NCI-H1092 (cell line): ENCODE measurements at regions not wholly inside any gene's neighbourhood (a gene's known extent, or its start where the extent isn't known, plus 50 kb on each side); places are given as distances from the start of the nearest gene placed in this dataset.

Experiments used
- DNase-seq: peaks from one replicate; lab custom pipeline; 2025; lab: John Stamatoyannopoulos, UW

DNA sequence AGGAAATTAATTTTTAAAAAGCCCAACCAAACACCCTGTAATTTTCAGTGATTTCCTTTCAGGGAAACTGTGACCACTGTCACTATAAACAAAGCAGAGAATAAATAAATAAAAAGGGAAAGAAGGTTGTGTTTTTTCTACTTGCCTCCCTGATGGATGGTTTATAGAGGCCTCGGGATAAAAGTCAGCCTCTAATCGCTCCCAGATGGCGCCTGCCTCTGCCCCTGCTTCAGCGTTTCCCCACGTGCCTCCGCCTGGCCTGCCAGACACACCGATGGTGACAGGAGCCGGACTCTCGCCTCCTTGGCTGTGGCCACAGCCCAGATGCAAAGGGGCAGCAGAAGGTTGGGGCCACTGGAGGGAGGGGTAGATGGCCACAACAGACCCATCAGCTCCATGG is 327.7 kb downstream of the CDC5L start:
- no peak for DNase-seq

DNA sequence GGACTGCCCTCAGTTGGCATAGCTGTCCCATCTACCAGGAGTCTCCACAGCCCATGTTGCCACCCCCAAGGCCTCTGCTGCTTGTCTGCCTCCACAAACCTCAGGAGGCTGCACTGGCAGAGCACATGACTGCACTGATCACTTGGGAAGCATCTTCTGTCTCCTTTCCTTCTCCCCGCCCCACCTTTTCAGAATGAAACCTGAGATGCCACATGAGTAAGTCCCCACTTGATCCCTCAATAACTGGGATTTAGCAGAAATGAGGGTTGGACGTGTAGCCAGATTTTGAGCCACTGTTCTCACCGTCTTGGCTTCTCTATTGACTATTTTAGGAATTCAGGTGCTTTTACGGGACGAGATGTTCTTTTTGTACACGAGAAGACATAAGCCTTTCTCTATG is 328.4 kb downstream of the CDC5L start:
- DNase-seq: no peak

DNA sequence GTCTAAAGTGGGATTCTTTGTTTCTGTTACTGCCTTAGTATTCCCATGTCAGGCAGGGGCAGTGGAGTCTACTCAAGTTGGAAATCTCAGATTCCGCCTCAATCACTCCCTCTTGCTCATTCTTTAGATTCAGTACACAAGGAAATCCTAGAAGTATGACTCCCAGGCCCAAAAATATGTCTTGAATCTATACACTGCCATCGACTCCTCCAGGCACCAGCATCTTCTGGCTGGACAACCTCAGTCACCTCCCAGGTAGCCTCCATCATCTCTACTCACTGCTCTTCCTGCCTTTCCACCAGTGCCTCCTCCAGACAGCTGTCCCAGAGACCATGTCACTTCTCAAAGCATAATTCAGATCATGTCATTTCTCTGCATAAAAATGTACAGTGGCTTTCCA is 329.9 kb downstream of the CDC5L start:
- DNase-seq: no peak

DNA sequence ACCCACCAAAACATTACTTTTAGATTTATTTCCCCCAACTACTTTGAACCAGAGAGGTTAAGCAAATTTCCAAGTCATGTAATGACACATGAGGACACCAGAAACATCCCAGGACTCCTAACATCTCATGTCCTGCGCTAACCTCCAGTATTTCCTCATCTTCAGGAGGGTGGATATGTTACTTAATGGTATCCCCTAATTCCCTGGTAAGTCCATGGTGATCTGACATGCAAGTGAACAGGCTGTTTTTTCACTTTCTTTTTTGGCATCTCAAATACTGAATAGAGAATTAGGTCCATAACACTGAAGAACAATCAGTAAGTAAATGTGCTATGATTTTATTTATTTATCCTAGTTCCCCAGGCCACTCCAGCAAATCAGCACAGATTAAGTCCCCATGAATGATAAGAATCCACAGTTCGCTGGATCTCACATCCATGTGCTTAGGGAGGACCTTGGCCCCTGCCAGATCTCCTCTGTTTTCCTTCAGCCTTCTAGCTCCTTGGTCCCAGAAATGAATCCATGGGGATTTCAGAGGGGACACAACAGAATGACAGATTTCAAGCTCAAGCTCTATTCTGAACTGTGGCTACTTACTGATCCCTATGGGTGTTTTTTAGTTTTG is 334.6 kb downstream of the CDC5L start:
- no peak for DNase-seq

DNA sequence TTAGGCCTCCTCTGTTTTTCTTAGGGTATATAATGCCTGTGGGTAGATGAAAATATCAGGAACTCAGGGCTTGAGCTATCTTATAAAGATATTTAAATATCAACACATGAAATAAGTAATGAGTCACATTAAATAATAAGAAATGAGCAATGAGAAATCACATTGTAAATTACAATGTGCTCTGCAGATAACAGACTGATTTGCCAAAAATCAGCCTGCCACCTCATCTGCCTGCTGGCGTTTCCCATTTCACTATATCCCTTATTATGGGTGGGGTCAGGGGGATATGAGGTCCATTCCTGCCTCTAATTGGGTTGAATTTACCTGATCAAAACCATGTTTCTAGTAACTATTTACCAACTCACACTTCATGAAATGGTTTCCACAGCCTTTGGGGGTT is 335.2 kb downstream of the CDC5L start:
- DNase-seq: no peak

DNA sequence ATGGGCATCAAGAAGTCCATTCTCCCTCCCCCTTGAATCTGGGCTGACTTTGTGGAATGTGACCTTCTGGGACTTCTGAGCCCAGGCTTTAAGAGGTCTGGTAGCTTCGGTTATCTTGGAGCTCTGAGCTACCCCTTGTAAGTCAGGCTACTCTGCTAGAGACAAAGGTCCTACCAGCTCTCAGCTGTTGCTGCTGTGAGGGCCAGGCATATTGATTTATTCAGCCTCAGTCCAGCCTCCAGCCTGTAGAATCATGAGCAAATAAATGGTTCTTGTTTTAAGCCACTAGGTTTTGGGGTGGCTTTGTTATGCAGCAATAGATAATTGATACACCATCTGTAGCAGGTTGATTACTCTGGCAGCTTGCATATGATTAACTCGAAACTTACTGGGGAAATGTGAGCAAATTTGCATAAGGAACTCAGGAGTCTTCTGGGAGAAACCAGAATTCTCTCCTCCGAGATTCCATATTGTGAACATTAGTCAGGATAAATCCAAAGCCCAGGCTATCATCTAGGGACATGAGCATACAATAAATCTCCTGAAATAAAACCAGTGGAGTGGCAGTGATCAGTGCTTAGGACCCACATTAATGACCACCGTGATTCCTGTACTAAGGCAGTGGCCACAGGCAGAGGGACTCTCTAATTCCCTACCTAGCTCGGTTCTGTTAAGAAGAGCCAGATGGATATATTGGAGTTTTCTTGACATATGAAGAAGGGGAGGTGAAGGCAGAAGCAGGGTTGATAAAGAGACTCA is 336.1 kb downstream of the CDC5L start:
- DNase-seq: no peak

DNA sequence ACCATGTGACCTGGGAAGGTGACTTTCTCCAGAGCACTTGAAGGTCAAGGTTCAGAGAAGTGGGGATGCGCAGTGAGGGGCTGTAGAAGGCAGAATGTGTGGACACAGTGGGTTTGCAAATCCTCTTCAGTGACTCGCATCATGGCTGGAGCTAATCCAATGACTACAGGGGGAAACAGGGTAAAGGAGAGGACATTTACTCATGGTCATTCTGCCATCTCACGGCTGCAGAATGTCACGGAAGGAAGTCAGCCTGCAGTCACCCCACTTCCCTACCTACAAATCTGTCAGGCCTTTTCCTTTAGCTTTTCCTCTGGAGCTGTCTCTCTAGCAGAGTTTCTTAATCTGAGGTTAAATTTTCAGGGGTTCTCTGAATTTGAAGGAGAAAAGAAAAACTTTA is 337.6 kb downstream of the CDC5L start:
- no peak for DNase-seq

DNA sequence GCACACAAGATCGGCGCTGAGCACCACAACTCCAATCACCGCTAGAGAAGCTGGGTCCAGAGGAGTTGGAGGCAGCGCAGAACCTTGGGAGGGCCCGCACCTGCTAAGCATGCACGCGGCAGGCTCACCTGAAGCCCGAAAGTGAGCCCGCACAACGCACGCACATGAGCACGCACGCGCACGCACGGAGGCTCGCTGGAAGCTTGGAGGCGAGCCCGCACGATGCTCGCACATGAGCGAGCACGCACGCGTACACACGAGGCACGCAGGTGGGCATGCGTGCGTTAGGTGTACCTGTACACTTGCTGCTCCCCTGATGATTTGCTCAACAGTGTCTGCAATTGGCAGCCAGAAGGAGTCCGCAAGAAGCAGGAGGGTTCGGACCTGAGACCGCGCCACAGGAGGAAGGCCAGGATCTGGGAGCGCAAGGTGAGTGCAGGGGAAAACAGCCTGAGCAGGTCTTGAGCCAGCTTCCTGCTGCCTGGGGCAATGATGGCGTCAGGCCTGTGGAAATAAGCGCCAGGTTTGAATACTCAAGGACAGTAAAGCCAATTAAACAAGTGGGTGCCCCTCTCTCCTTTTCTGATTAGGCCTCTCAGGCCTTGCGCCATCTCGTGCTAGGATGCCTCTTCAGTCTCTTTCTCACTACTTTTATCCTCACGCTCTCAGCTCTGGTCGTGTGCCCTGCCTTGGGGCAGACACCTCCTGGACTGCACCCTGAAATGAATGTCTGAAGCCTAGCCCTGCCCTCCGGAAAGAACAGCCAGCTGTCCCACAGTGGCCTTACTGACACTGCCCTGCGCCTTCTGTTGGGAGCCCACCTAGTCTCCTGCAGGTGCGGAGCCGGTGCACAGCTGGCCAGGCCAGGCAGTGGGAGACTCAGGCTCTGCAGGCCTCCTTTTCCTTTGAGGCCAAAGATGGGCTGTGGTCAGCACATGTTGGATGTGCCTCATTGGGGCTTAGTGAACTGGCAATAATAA is 340.4 kb downstream of the CDC5L start:
- no peak for DNase-seq

DNA sequence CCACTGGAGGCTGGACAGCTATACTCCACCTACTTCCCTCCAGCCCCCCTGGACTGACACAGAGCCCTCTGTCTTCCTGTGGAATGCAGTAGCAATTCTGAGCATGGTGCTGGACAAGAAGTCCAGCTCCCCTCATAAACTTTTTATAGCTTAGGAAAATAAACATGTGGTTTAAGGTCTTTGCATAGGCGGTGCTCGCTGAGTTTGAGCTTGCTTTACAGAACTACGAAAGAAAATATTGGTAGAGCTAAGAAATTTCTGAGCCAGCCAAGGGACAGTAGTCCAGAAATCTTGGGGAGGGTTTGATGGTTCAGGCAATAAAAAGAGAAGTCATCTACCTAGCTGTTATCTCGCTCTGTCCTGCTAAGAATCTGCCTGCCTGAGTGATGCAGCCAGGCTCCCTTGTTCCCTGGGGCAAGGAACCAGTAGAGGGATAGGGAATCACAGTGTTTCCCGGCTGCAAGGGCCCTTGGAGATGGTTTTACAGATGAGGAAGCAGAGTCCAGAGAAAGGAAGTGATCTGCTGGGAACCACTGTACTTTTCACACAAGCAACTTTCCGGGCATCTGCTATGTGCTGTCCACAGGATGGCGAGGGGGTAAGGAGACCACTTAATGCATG is 343.4 kb downstream of the CDC5L start:
- DNase-seq: no peak

DNA sequence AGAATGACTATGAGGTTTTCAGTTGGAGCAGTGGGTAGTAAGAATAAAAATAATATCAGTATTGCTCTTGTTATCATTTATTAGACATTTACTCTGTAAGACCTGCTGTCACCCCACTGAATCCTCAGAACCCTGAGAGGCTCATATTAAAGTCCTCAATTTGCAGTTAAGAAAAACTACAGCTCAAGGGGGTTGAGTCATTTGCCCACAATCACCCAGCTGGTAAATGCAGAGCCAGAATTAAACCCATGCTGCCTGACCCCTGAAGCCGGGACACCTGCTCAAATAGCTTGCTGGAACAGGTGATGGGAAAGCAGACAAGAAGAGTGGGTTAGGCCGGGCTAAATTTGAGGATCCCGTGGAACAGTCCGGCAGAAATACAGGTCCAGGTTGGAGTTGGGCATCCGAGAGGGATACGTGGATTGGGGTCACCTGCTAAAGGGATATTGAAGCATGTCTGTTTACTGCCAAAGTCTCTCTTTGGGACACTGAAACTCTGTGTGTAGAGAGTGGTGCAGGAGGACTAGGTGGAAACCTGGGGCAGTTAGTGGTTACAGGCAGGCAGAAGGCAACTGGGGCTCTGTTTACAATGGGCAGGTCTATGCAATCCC is 344.1 kb downstream of the CDC5L start:
- no peak for DNase-seq

DNA sequence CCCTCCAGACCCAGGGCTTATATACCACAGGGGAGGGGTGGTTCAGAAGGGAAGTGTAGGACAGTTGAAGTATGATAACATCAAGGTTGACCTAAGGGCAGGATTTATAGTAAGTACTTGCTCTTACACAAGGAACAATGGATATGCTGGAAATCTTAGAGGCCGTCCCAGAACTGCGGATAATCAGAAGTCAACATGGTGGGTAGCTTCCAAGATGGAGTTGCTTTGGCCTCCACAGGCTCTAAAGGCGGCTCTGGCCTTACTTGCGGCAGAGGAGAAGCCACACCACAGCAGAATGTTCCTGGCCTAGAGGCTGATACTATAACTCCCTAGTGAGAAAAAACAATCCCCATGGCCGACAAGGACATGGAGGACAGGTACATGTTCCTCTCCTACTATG is 344.7 kb downstream of the CDC5L start:
- no peak for DNase-seq

DNA sequence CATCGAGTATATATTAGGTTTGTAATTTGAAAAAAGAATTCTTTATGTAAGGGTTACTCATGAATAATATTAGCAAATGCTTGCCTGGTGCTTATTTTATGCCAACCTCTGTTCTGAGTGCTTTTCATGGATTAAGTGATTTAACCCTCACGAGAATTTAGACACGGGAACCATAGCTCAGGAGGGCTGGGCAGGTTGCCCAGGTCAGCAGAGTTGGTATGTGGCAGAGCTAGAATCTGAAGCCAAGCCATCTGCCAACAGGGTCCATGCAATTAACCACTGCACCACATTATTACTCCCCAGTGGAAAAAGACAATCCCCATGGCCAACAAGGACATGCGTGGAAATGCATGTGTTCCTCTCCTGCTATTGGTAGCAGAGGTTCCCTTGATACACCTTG is 345.6 kb downstream of the CDC5L start:
- no peak for DNase-seq

DNA sequence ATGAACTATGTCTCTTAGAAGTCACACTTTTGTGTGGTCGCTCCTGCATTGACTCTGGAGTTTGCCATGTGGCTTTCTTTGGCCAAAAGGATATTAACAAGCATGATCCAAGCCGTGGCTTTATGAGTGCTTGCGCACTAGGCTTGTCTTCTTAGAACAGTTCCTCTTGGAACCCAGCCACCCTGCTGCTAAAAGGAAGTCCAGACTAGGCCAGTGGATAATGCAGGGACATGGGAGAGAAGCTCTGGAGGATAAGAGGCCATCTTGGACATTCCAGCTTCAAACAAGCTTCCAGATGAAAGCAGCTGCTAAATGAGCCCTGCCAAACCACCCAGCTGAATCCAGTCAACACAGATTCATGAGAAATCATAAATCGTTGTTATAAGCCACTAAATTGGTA is 346.4 kb downstream of the CDC5L start:
- no peak for DNase-seq

DNA sequence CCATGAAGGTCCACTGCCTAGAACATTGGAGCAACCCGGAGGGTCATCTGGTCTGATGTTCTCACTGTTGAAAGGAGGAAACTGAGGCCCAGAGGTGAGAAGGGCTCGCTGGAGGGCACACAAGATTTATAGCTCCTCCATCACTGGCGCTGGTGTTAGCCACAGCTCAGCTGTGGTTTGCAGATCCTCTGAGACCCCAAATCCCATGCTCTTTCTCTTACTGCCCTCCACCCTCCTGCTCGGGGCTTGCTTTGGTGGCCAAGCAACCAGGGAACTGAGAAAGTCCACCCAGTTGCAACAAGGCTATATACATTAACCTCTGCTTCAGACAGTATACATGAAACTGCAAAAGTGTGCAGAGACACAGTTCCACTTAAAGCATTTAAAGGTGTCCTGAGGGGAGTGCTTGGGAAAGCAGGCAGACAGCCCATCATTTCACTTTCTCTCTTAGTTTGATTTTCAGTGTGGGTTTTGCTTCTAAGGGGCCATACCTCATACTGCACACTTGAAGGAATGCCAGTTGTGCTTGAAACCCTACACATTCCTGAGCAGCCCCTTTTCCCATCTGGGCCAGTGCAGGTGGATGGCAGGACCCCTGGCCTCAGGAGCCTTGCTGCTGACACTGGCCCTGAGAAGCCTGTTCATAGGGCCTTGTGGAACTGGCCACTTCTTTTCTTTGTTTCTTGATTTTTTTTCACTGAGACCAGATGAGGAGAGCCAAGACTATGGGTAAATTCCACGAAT is 347.6 kb downstream of the CDC5L start:
- DNase-seq: no peak

DNA sequence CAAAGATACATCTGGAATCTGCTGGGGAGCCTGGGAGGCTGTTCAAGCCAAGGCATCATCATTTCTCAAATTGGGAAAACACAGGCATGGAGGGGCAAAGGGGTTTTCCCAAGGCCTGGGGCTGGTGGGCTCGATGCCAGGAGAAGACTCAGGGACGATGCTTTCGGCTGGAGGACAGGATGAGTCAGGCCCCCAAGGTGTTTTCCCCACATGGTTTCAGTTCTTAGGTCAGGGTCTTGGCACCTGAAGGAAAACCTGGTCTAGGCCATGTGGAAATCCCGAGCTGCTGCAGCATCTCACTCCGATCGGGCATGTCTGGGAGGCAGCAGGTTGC is 348.1 kb downstream of the CDC5L start:
- no peak for DNase-seq

DNA sequence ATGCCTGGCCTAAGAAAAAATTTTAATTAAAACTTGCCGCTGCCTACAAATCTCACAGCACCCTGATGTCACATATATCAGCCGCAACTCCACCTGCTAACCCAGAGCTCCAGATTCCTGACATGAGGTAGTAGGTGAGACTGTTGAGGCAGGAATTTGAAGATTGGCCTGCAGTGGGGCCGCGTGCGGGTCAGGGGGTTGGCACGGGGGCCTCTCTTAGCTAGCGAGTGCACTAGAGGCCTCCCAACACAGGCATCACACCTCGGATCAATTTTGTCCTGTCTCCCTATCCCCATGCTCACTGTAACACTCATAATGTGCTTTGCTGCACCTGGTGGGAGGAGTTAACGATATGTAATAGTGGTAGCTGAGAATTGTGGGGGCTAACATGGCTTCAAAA is 349.8 kb downstream of the CDC5L start:
- no peak for DNase-seq

DNA sequence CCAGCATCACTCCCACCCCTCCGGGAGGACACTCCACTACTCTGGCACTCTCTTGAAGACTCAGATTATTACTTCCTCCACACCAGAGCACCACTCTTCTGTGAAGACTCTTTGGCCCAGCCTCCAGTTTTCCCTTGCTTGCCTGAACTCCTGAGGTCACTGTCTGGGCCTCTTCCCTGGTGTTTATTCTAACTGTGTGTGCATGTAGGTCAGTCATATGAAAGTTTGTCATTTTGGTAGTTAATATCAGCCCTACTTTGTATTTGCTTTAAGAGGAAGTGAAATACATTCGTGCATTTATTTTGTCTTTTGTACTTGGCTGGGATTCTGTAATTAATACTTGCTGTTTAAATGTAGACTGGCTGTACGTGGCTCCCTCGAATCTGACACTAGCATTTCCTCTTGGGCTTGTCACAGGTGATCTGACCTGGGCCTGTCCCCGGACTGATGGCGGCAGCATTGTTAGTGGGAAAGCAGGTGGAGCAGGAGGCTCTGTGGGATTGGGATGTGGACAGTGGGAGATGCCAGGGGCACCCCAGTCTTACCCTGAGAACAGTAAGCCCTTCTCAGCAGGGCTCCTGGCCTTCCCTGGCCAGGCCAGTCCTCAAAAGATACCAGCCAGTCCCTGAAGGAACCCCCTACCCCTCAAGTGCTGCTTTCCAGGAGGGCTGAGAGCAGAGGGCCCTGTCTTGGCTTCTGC is 350.5 kb downstream of the CDC5L start:
- DNase-seq: no peak

DNA sequence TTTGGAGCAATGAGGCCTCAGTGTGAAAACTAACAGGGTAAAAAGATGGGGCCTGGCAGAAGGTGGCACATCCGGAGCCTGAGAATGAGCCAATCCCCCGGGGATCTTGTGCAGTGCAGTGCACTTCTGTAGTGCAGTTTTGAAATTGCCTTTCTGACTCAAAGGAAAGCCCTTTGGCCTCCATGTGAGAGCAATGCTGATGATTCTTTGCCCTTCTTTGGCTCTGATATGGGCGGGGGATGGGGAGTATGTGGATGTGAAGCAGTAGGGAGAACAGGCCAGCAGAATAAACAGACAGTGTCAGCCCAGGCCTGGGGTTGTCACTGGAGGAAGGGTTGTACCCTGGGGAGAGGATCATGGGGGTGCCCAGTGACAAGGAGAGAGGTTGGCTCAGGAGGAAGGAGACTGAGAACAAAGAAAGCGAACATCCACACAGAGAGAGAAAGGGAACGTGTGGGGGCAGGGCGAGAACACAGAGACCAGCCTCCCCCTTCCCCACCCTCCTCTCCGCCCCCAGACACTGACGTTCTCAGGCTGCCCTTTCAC is 351.2 kb downstream of the CDC5L start:
- no peak for DNase-seq

DNA sequence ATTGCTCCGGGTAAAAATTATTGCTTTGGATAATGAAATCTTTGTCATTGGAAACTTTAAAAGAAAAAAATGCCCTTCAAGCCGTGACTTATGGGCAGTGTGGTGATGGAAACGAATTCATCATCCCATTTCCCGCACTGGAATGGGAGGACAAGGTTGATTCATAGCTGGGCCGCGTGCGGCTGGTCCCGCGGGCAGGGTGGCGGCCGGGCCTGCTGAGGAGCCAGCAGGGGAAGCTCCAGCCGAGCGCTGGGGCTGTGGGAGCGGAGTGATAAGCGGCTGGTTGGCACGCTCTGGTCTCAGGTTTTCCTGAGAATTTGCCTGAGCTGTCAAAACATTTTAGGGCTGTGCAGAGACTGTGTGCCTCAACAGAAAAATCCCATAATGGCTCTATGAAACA is 351.7 kb downstream of the CDC5L start:
- no peak for DNase-seq

DNA sequence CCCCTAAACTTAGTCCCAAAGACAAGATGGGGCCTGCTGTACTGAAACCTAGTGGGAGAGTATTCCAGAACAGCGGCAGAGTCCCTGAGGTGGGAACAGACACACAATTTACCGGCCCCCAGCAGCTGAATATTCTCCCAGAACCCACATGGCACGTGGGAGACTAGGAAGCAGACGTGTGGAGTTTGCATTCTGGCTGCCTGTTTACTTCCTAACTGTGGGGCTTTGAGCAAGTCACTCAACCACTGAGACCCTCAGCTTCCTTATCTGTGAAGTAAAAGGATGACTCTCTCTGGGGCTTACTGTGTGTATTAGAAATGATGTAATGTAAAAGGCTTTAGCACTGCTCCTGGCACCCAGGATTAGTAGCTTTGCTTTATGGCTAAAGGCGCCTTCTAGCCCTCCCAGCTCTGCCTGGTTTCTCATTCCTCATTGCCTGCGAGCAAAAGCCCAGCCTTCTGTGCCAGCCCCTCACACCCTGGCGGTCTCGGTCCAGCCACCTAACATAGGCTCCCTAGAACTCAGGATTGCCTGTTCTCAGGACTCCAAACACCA is 353.1 kb downstream of the CDC5L start:
- DNase-seq: no peak
